ENCODE measurements at regions not wholly inside any gene's neighbourhood (a gene's known extent, or its start where the extent isn't known, plus 50 kb on each side); places are given as distances from the start of the nearest gene placed in this dataset.

DNA sequence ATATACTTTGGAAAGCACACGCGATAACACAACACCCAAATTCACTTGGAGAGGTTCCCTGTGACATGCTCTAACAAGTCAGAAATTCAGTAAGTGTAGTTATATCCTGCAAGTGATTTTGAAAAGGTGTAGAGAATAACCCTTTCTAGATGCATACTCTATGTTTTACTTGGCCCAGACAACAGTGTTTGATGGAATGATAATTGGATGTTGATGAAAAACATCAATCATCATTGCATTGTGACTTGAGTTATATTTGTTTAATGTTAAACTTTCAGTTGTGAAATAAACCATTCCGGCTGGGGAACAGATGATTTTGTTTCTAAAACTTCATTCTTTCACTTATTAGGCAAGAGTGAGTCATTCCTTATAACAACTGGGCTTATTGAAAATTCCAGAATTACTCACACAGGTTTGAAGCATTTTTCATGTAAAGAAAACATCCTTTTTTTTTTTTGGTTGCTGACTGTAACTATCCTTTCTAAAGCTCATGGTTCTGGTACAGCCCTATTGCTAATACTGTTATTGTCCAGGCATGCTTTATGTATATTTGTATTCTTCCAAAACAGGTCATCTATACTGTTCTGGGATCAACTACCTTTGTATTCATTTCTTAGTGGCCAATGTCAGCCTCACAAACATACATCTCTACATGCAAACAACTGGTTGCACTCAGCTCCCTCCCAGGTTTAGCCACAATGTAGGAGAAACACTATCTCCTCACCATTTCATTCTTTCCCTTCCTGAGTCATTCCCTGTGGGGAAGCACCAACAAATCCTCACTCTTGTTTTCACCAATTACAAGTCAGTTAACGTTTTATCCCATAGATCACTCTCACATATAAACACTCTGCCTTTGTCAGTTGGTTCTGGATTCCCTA lies 121.2 kb upstream of the LRIG3 start:
- Histone ChIP-seq H4K20me1 (ENCODE audit: control insufficient read depth, insufficient read depth, insufficient read length) (no peaks in the 10 kb centered on the region), H3K27ac (ENCODE audit: insufficient read length, low read depth, low read length) (no peak overlapping the region), H2BK5ac (ENCODE audit: insufficient read length, low read length) (no peak overlapping the region), H3K23ac (ENCODE audit: insufficient read length, low read depth, low read length) (no peak overlapping the region), H3K4me1 (ENCODE audit: insufficient read depth, low read length) (0 out of 2 replicates have a peak, but pooled peaks cover 2% of the 10 kb centered on the region), H4K91ac (ENCODE audit: insufficient read length, low read depth, low read length) (no peak overlapping the region), H2AK5ac (ENCODE audit: insufficient read length, low read length) (no peak overlapping the region), H3K56ac (ENCODE audit: insufficient read length, low read depth, low read length) (no peak overlapping the region), H3K4me2 (ENCODE audit: insufficient read depth, insufficient read length, low read length) (no peak overlapping the region), H2BK20ac (ENCODE audit: low read depth, low read length, poor library complexity, severe bottlenecking) (no peak overlapping the region), H3K23me2 (ENCODE audit: insufficient read length, low read depth, low read length, poor library complexity, severe bottlenecking) (no peaks in the 10 kb centered on the region), H3K79me1 (ENCODE audit: insufficient read depth, low read depth, low read length, poor library complexity, severe bottlenecking) (no peaks in the 10 kb centered on the region), H3K9ac (ENCODE audit: extremely low read depth, insufficient read length, low read length) (no peak overlapping the region), H2BK120ac (ENCODE audit: low read depth, low read length, poor library complexity, severe bottlenecking) (no peak overlapping the region), H3K79me2 (ENCODE audit: insufficient read depth, low read length) (no peaks in the 10 kb centered on the region), H3K27me3 (ENCODE audit: insufficient read depth, low read length) (no peaks in the 10 kb centered on the region), H3K18ac (ENCODE audit: insufficient read length, low read depth, low read length) (no peak overlapping the region), H4K8ac (replicated peaks; ENCODE audit: insufficient read length, low read depth, low read length) (no peak overlapping the region), H2AFZ (ENCODE audit: low read length) (no peak overlapping the region), H2BK15ac (ENCODE audit: low read depth, low read length) (no peak overlapping the region), H2BK12ac (ENCODE audit: insufficient read length, low read depth, low read length) (no peak overlapping the region), H3K4ac (ENCODE audit: low read depth, low read length) (no peak overlapping the region), H3T11ph (ENCODE audit: low read length) (no peak overlapping the region), H3K9me3 (ENCODE audit: control insufficient read depth, low read depth, low read length) (no peaks in the 10 kb centered on the region), H4K5ac (ENCODE audit: insufficient read length, low read depth, low read length) (no peak overlapping the region), H3K14ac (ENCODE audit: insufficient read depth, low read length) (no peak overlapping the region)
- no peak overlapping the region for H3K4me3 Mint-ChIP-seq
- H3K27me3 Mint-ChIP-seq (ENCODE audit: low read depth), result no peaks in the 10 kb centered on the region
- no peak for DNase-seq
- peaks cover 27 to 28% of the 10 kb centered on the region in 2 experiments for H3K4me1 Mint-ChIP-seq
- WGBS (ENCODE audit: extremely low coverage, insufficient read length, low lambda C conversion rate), result no CpG with 5 or more reads among the region's 4 CpGs
- TF ChIP-seq, protein P1, sequence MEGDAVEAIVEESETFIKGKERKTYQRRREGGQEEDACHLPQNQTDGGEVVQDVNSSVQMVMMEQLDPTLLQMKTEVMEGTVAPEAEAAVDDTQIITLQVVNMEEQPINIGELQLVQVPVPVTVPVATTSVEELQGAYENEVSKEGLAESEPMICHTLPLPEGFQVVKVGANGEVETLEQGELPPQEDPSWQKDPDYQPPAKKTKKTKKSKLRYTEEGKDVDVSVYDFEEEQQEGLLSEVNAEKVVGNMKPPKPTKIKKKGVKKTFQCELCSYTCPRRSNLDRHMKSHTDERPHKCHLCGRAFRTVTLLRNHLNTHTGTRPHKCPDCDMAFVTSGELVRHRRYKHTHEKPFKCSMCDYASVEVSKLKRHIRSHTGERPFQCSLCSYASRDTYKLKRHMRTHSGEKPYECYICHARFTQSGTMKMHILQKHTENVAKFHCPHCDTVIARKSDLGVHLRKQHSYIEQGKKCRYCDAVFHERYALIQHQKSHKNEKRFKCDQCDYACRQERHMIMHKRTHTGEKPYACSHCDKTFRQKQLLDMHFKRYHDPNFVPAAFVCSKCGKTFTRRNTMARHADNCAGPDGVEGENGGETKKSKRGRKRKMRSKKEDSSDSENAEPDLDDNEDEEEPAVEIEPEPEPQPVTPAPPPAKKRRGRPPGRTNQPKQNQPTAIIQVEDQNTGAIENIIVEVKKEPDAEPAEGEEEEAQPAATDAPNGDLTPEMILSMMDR (conservative IDR thresholded peaks at IDR 0.05), result no peak
- no peaks in the 10 kb centered on the region for H3K36me3 Mint-ChIP-seq (ENCODE audit: insufficient read depth in 1 of 3, low read depth in 3 of 3)
- H3K27ac Mint-ChIP-seq, result peak overlapping the region in 1 of 3 experiments; percentile 64; a peak in 3 of 7 replicates
- no peaks in the 10 kb centered on the region for H3K9me3 Mint-ChIP-seq
